CD8-positive, alpha-beta memory T cell (primary cell): ENCODE measurements at regions not wholly inside any gene's neighbourhood (a gene's known extent, or its start where the extent isn't known, plus 50 kb on each side); places are given as distances from the start of the nearest gene placed in this dataset.

ENCODE experiments used
- CTCF ChIA-PET: fragments of 350-600 bp; sonication (Branson Sonifier 250); formaldehyde crosslinking; loops from one replicate; lab custom pipeline; 2021; ENCODE audit warnings: antibody characterized with exemption; lab: Charles Lee
- POLR2A ChIA-PET: fragments of 350-600 bp; sonication (Branson Sonifier 250); formaldehyde crosslinking; loops from one replicate; lab custom pipeline; 2021; ENCODE audit warnings: antibody characterized with exemption; lab: Charles Lee
- DNase-seq, 5 donors: peaks; one replicate each; pipeline versions ENCODE4 v3.0.0 to v3.0.0-alpha.2; 2020 to 2022; ENCODE audit warnings: mixed read lengths in 1 of 5
- H3K27ac ChIP-seq: one replicate; pipeline ENCODE4 v1.7.0; 2013; ENCODE audit warnings: low read depth, mild to moderate bottlenecking, low read length, moderate library complexity
- H3K27me3 ChIP-seq: 2 replicates; pipeline ENCODE4 v1.7.0; 2013; ENCODE audit warnings: low read length, mild to moderate bottlenecking; ENCODE audit not compliant: insufficient read depth, poor library complexity, severe bottlenecking
- H3K36me3 ChIP-seq: 2 replicates; pipeline ENCODE4 v1.7.0; 2013; ENCODE audit warnings: mild to moderate bottlenecking, low read length, moderate library complexity; ENCODE audit not compliant: insufficient read depth
- H3K4me1 ChIP-seq: 2 replicates; pipeline ENCODE4 v1.7.0; 2013; ENCODE audit warnings: mild to moderate bottlenecking, low read length, moderate library complexity; ENCODE audit not compliant: insufficient read depth
- H3K4me3 ChIP-seq: 2 replicates; pipeline ENCODE4 v1.7.0; 2013; ENCODE audit warnings: mild to moderate bottlenecking, low read length
- H3K9me3 ChIP-seq: 2 replicates; pipeline ENCODE4 v1.7.0; 2013; ENCODE audit warnings: mild to moderate bottlenecking, low read length
- H3K27ac Mint-ChIP-seq, 8 donors: one replicate each; pipeline ENCODE4 v1.8.0; 2020 to 2021; ENCODE audit warnings: mixed read lengths in 8 of 8, mild to moderate bottlenecking in 6 of 8, inconsistent platforms in 3 of 8, moderate library complexity in 3 of 8
- H3K27me3 Mint-ChIP-seq, 2 donors: one replicate each; pipeline ENCODE4 v1.8.0; 2020 to 2021; ENCODE audit warnings: mixed read lengths in 2 of 2, mild to moderate bottlenecking in 1 of 2, moderate library complexity in 1 of 2
- H3K36me3 Mint-ChIP-seq, 3 donors: one replicate each; pipeline ENCODE4 v1.8.0; 2020 to 2021; ENCODE audit warnings: mixed read lengths in 3 of 3, inconsistent platforms in 1 of 3, mild to moderate bottlenecking in 1 of 3
- H3K4me1 Mint-ChIP-seq, 3 donors: one replicate each; pipeline ENCODE4 v1.8.0; 2020 to 2021; ENCODE audit warnings: mixed read lengths in 3 of 3, inconsistent platforms in 1 of 3, mild to moderate bottlenecking in 1 of 3
- H3K4me3 Mint-ChIP-seq, 7 donors: one replicate each; pipeline ENCODE4 v1.8.0; 2020 to 2021; ENCODE audit warnings: mixed read lengths in 7 of 7, mild to moderate bottlenecking in 6 of 7, moderate library complexity in 4 of 7, inconsistent platforms in 2 of 7
- H3K9me3 Mint-ChIP-seq, 5 donors: one replicate each; pipeline ENCODE4 v1.8.0; 2020 to 2022; ENCODE audit warnings: mixed read lengths in 5 of 5, mild to moderate bottlenecking in 3 of 5, moderate library complexity in 2 of 5, inconsistent platforms in 1 of 5

- no peak for DNase-seq
- Mint-ChIP-seq H3K27ac (peak overlapping the region in 1 of 8 donors; percentile 30), H3K4me3 (no peak overlapping the region), H3K27me3 (peaks cover 5 to 30% of the 10 kb centered on the region in 2 donors), H3K36me3 (no peaks in the 10 kb centered on the region), H3K9me3 (no peaks in the 10 kb centered on the region), H3K4me1 (no peaks in the 10 kb centered on the region)
- H3K27me3 ChIP-seq, result no peaks in the 10 kb centered on the region
- no peak overlapping the region for H3K4me3 ChIP-seq
- ChIA-PET CTCF (no interaction called here), POLR2A (no interaction called here)
- no peak overlapping the region for H3K27ac ChIP-seq
- H3K9me3 ChIP-seq, result no peaks in the 10 kb centered on the region
- H3K36me3 ChIP-seq, result no peaks in the 10 kb centered on the region
- no peaks in the 10 kb centered on the region for H3K4me1 ChIP-seq
Observed at GRCh38 chr5:159788835-159789331, 127.4 kb upstream of the ADRA1B start.

DNA sequence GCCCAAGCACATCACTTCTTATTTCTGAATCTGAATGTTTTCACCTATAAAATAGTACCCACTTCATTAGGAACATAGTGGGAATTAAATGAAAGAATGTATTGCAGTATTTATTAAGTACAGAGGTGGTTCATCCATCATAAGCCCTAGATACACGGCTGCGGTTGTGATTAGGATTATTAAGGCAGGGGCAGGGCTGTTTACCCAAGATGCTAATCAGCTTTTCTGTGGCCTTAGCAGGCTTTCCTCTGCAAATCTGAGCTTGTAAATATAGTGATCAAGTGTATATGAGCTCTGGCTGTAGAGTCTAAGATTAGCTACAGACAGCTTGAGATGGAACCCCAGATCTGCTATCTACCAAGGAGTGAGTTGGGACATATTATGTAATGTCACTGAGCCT, 124.1 kb upstream of the ADRA1B start:
- CTCF ChIA-PET, result no interaction called here

GRCh38 chr5:159797261-159797970, 118.9 kb upstream of the ADRA1B start:
- Mint-ChIP-seq H3K4me1 (no peaks in the 10 kb centered on the region), H3K4me3 (no peak overlapping the region), H3K9me3 (no peaks in the 10 kb centered on the region), H3K36me3 (no peaks in the 10 kb centered on the region), H3K27me3 (peaks cover 6 to 7% of the 10 kb centered on the region in 2 donors), H3K27ac (peak overlapping the region in 2 of 8 donors; percentile 1 to 43)
- H3K4me3 ChIP-seq, result no peak overlapping the region
- H3K4me1 ChIP-seq, result no peaks in the 10 kb centered on the region
- H3K27ac ChIP-seq, result no peak overlapping the region
- no peaks in the 10 kb centered on the region for H3K9me3 ChIP-seq
- DNase-seq, result no peak
- POLR2A ChIA-PET, result no interaction called here
- H3K36me3 ChIP-seq, result no peaks in the 10 kb centered on the region
- CTCF ChIA-PET, result no interaction called here
- H3K27me3 ChIP-seq, result no peaks in the 10 kb centered on the region

More for the DNA sequence above, 124.1 kb upstream of the ADRA1B start:
- H3K9me3 Mint-ChIP-seq, result no peaks in the 10 kb centered on the region
- Histone ChIP-seq H3K27me3 (no peaks in the 10 kb centered on the region), H3K4me1 (no peaks in the 10 kb centered on the region), H3K9me3 (no peaks in the 10 kb centered on the region), H3K4me3 (no peak overlapping the region), H3K36me3 (no peaks in the 10 kb centered on the region), H3K27ac (no peak overlapping the region)
- peaks cover 6 to 18% of the 10 kb centered on the region in 2 donors for H3K27me3 Mint-ChIP-seq
- DNase-seq, result no peak
- H3K4me3 Mint-ChIP-seq, result no peak overlapping the region
- no peaks in the 10 kb centered on the region for H3K4me1 Mint-ChIP-seq
- POLR2A ChIA-PET, result no interaction called here
- no peak overlapping the region for H3K27ac Mint-ChIP-seq
- H3K36me3 Mint-ChIP-seq, result no peaks in the 10 kb centered on the region

DNA sequence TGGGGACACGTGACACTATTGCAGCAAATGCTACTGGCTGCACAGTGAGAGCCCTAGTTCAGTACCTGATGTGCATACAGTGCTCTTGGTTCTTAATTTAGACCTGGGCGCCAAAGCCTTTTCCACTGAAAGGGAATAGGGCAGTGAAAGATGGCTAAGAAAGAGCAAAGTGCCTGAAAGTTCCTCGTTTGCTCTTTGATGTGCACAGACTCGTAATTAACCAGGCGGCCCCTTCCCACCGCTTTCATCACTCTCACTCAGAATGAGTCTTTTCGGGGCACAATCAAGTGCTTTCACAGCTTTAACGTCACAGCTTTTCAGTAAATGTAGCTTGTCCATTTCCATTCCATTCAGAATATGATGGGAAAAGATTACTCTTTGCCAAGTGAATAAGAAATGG, 116.6 kb upstream of the ADRA1B start:
- Mint-ChIP-seq H3K27ac (no peak overlapping the region), H3K36me3 (no peaks in the 10 kb centered on the region), H3K9me3 (no peaks in the 10 kb centered on the region), H3K4me3 (no peak overlapping the region), H3K27me3 (peaks cover 5 to 22% of the 10 kb centered on the region in 2 donors), H3K4me1 (no peaks in the 10 kb centered on the region)
- Histone ChIP-seq H3K4me1 (no peaks in the 10 kb centered on the region), H3K4me3 (no peak overlapping the region), H3K27me3 (no peaks in the 10 kb centered on the region), H3K36me3 (no peaks in the 10 kb centered on the region), H3K9me3 (no peaks in the 10 kb centered on the region), H3K27ac (no peak overlapping the region)
- POLR2A ChIA-PET, result no interaction called here
- CTCF ChIA-PET, result no interaction called here
- no peak for DNase-seq

DNA sequence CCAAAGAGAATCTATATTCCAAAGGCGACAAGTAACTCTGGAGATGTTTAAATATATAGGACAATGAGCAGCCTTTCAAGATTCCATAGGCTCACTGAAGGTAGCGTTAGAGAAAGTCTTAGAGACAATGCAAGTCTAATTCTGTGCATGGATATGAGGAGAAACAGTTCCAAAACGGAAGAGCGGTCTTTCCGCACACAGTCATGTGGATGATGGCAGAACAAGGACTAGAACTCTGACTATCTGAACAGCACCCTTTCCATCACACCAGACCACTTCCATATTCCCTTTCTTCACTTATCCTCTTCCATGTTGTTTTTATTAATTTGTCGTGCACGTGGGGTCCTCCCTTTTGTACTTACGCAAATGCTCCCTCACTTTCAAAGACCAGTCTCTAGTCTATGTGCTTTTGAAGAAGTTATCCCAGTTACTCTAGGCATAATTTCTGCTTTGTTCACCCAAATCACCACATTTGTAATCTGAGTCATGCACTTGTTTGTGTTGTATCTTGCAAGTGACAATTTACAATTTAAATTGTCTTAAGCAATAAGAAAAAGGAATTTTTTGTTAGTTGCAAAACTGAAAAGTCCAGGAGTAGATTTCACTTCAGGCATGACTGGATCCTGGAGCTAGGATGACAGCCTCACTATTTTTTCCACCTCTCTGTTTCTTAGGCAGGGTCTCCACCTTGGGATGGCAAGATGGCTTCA, 116.0 kb upstream of the ADRA1B start:
- Histone ChIP-seq H3K36me3 (no peaks in the 10 kb centered on the region), H3K4me3 (no peak overlapping the region), H3K4me1 (no peaks in the 10 kb centered on the region), H3K27me3 (no peaks in the 10 kb centered on the region), H3K27ac (no peak overlapping the region), H3K9me3 (no peaks in the 10 kb centered on the region)
- peaks cover 0 to under 1% (median 0%) of the 10 kb centered on the region in 5 donors for H3K9me3 Mint-ChIP-seq
- no peak for DNase-seq
- H3K27ac Mint-ChIP-seq, result no peak overlapping the region
- ChIA-PET CTCF (no interaction called here), POLR2A (no interaction called here)
- H3K27me3 Mint-ChIP-seq, result peaks cover 11 to 28% of the 10 kb centered on the region in 2 donors
- H3K4me1 Mint-ChIP-seq, result no peaks in the 10 kb centered on the region
- peaks cover 0 to 6% (median 0%) of the 10 kb centered on the region in 3 donors for H3K36me3 Mint-ChIP-seq
- H3K4me3 Mint-ChIP-seq, result no peak overlapping the region

DNA sequence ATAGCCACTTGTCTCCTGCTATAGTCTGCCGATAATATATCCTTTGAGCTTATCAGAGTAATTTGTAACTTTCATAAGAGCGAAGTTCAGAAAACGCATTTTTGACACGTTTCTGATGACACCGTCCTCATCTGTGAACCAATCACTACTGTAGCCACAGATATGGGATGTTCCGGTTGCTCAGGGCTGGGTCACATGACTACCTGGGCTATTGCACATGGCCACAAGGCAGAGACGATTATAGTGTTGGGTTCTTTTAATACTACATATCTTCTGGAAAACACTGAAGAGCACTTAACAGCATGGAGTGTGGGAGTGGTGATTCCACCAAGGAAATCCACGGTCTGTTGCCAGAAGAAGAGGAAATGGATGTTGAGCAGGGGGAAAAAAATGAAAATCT, 115.0 kb upstream of the ADRA1B start:
- H3K4me1 ChIP-seq, result no peaks in the 10 kb centered on the region
- POLR2A ChIA-PET, result no interaction called here
- H3K27ac ChIP-seq, result no peak overlapping the region
- peaks cover 0 to 9% (median 0%) of the 10 kb centered on the region in 3 donors for H3K36me3 Mint-ChIP-seq
- H3K36me3 ChIP-seq, result no peaks in the 10 kb centered on the region
- no peaks in the 10 kb centered on the region for H3K27me3 ChIP-seq
- peaks cover 0 to 4% (median 0%) of the 10 kb centered on the region in 5 donors for H3K9me3 Mint-ChIP-seq
- CTCF ChIA-PET, result interaction anchor here (1.4 kb wide), 1 partner anchor 45 kb away, joined by 3 read pairs; no protein-coding TSS in a partner anchor
- no peaks in the 10 kb centered on the region for H3K9me3 ChIP-seq
- no peak overlapping the region for H3K27ac Mint-ChIP-seq
- DNase-seq, result no peak
- H3K4me1 Mint-ChIP-seq, result no peaks in the 10 kb centered on the region
- H3K27me3 Mint-ChIP-seq, result peaks cover 12 to 29% of the 10 kb centered on the region in 2 donors
- H3K4me3 ChIP-seq, result no peak overlapping the region
- H3K4me3 Mint-ChIP-seq, result no peak overlapping the region

- ChIA-PET CTCF (interaction anchor here (0.7 kb wide), 1 partner anchor 404 kb away, joined by 3 read pairs; no protein-coding TSS in a partner anchor), POLR2A (no interaction called here)
- no peaks in the 10 kb centered on the region for H3K4me1 Mint-ChIP-seq
- no peak for DNase-seq
- H3K27ac Mint-ChIP-seq, result no peak overlapping the region
- H3K4me3 Mint-ChIP-seq, result no peak overlapping the region
- no peaks in the 10 kb centered on the region for H3K36me3 ChIP-seq
- H3K27me3 ChIP-seq, result no peaks in the 10 kb centered on the region
- no peaks in the 10 kb centered on the region for H3K9me3 ChIP-seq
- H3K27me3 Mint-ChIP-seq, result peaks cover 16 to 38% of the 10 kb centered on the region in 2 donors
- H3K4me1 ChIP-seq, result no peaks in the 10 kb centered on the region
- H3K27ac ChIP-seq, result no peak overlapping the region
- H3K36me3 Mint-ChIP-seq, result peaks cover 0 to 16% (median 0%) of the 10 kb centered on the region in 3 donors
- H3K9me3 Mint-ChIP-seq, result peaks cover 0 to 10% (median 6%) of the 10 kb centered on the region in 5 donors
- no peak overlapping the region for H3K4me3 ChIP-seq
Observed at GRCh38 chr5:159802661-159803060, 113.6 kb upstream of the ADRA1B start.

GRCh38 chr5:159804121-159804520, 112.2 kb upstream of the ADRA1B start:
- Histone ChIP-seq H3K4me3 (no peak overlapping the region), H3K27ac (no peak overlapping the region), H3K4me1 (no peaks in the 10 kb centered on the region), H3K27me3 (no peaks in the 10 kb centered on the region), H3K9me3 (no peaks in the 10 kb centered on the region), H3K36me3 (no peaks in the 10 kb centered on the region)
- H3K27ac Mint-ChIP-seq, result no peak overlapping the region
- peaks cover 0 to 10% (median 6%) of the 10 kb centered on the region in 5 donors for H3K9me3 Mint-ChIP-seq
- no peaks in the 10 kb centered on the region for H3K4me1 Mint-ChIP-seq
- peaks cover 12 to 38% of the 10 kb centered on the region in 2 donors for H3K27me3 Mint-ChIP-seq
- ChIA-PET CTCF (no interaction called here), POLR2A (no interaction called here)
- DNase-seq, result no peak
- peaks cover 0 to 16% (median 0%) of the 10 kb centered on the region in 3 donors for H3K36me3 Mint-ChIP-seq
- no peak overlapping the region for H3K4me3 Mint-ChIP-seq
